ENCODE measurements at regions not wholly inside any gene's neighbourhood (a gene's known extent, or its start where the extent isn't known, plus 50 kb on each side); places are given as distances from the start of the nearest gene placed in this dataset.

DNA sequence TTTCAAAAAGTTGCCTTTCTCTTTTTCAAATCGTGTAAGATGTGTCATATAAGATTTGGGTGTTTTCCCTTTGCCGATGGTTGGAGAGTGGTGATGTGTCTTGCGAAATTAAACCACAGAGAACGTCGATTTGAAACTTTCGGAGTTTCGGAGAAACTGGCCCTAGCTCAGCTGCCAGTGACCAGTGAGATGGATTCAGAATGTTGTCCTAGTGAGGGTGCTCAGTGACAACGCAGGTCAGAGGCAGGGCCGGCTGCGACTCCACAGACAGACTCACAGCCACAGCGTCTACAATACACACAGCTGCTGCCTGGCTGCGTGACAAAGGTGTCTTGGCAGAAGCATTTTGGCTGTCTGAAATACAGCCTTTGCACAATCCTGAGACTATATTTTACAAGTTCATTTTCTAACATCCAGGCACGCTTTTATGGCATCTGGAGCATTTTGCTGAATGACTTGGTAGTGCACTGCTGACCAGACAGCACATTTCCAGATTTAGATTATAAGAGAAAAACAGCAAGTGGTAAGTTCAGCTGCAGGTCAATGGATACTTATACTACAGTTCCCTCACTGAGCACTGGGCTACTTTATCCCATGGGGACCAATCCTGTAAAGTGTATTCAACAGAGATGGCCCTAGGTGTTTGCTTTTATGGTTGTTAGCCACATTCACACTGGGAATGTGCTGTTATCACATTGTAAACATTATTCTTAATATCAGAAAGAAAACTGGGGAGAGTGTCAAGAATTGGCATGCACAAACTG lies 207.5 kb downstream of the KCNRG start:
- intact Hi-C loops (cut with DNase I): no loop called here
- WGBS: 18% methylated on average over 12 of the region's 13 CpGs
- peak; percentile 34 to 45 for TF ChIP-seq POLR2AphosphoS5 (IDR thresholded peaks at IDR 0.05)
- TF ChIP-seq POLR2A (IDR thresholded peaks at IDR 0.05; ENCODE audit: low read depth): no peak
- Histone ChIP-seq H3K4me3 (peak overlapping the region; percentile 20 to 43 (median 26)), H3K36me3 (no peaks in the 10 kb centered on the region), H3K4me1 (peaks cover 0 to 30% (median 28%) of the 10 kb centered on the region in 4 donors), H3K27ac (replicated peaks in 1 of 4) (peak overlapping the region; percentile 5 to 55 (median 38)), H3K27me3 (no peaks in the 10 kb centered on the region), H3K9me3 (no peaks in the 10 kb centered on the region)
- peak; percentile 93 for DNase-seq (ENCODE audit: extremely low spot score)

DNA sequence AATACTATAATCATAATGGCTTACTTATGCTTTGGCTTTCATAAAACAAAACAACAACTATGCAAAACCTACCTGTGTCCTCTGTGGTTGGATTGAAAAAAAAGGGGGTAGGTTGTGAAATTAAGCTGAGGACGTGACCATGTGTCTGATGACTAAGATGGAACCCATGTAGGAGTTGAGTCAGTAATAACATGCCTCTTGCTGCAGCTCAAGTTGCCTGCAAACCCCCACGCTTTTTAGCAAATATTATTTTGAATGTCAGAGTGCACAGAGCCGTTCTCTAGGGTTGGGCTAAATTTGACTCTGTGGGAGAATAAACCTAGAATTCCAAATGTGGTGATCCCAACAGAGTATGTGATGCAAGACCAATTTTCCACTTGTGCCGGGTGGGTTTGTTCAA lies 209.3 kb downstream of the KCNRG start:
- peaks cover 0 to 30% (median 28%) of the 10 kb centered on the region in 4 donors for H3K4me1 ChIP-seq
- H3K9me3 ChIP-seq: no peaks in the 10 kb centered on the region
- H3K36me3 ChIP-seq: no peaks in the 10 kb centered on the region
- DNase-seq (ENCODE audit: extremely low spot score): no peak
- H3K27ac ChIP-seq (replicated peaks in 1 of 4): no peak overlapping the region
- TF ChIP-seq, protein P1, sequence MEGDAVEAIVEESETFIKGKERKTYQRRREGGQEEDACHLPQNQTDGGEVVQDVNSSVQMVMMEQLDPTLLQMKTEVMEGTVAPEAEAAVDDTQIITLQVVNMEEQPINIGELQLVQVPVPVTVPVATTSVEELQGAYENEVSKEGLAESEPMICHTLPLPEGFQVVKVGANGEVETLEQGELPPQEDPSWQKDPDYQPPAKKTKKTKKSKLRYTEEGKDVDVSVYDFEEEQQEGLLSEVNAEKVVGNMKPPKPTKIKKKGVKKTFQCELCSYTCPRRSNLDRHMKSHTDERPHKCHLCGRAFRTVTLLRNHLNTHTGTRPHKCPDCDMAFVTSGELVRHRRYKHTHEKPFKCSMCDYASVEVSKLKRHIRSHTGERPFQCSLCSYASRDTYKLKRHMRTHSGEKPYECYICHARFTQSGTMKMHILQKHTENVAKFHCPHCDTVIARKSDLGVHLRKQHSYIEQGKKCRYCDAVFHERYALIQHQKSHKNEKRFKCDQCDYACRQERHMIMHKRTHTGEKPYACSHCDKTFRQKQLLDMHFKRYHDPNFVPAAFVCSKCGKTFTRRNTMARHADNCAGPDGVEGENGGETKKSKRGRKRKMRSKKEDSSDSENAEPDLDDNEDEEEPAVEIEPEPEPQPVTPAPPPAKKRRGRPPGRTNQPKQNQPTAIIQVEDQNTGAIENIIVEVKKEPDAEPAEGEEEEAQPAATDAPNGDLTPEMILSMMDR (IDR thresholded peaks at IDR 0.05): no peak
- no peak for TF ChIP-seq POLR2A (IDR thresholded peaks at IDR 0.05; ENCODE audit: low read depth)
- TF ChIP-seq POLR2AphosphoS5 (IDR thresholded peaks at IDR 0.05): no peak
- no peak for TF ChIP-seq EP300 (IDR thresholded peaks at IDR 0.05)
- H3K27me3 ChIP-seq: no peaks in the 10 kb centered on the region
- H3K4me3 ChIP-seq: no peak overlapping the region
- WGBS: 82% methylated on average over 4 of the region's 4 CpGs
- intact Hi-C loops (cut with DNase I): no loop called here

DNA sequence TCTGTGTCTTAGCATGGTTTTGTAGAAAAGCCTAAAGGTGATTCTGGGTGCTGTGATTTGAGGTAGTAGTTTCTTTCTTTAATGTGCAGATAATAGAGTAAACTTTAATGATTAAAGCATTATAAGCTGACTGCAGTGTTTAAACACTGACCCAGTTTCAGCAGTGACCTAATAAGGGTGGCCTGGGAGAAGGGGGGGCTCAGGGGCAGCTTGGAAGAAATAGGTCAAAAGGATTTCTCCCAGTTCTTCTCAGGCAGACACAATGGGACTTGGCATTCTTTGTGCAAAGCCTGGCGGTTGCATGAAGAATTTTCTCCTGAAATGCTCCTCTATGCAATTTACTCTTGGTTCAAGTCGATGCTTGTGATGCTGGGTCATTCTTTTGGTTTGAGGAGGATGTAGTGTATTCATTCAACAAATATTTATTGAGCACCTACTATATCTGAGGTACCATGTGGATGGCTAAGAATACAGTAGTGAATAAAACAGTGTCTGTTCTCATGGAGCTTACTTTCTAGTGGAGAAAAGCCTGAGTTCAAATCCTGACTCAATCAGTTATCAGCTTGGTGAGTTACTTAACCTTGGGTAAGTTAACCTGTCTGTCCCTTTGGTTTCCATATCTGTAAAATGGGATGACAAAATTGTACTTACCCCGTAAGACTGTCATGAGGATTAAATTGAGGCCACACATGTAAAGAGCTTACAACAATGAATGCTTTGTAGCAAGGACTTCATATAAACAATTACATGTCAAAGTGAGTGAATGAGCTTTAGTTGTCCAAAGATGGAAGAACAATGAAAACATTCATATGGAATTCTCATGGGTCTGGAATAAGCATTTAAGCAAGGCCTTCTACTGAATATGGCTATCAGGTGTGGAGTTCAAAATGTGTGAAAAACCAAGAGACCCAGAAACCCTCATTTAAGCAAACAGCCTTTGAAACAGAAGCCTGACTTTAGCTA lies 210.2 kb downstream of the KCNRG start:
- no peaks in the 10 kb centered on the region for H3K27me3 ChIP-seq
- intact Hi-C loops (cut with DNase I): no loop called here
- WGBS: 80% methylated on average over 3 of the region's 3 CpGs

DNA sequence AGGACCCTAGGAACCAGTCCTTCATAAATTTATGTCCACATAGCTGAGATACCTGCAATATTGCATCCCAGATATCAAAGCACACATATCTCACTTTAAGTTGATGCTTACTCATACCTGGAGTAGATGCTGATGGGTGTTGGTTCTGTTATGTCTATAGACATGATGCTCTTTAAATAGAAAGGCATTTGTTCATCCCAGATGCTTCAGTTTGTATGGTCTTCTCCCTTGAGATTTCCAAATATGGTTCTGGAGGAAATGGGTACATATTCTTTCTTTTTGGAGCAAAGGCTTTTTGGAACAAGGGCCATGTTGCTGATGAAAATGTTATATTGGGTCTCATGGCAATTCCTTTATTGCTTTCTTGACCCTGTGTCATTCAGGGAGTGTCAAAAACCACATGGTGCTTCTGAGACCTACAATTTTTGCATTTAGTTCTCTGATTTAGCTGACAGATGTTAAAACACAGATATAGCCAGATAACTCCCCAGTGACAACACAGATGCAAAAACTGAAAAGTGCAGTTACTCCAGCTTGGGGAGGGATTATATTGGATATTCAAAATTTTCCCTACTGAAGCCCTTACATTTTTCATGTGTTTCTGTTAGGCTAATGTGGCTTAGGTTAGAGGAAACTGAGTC lies 211.4 kb downstream of the KCNRG start:
- TF ChIP-seq POLR2A (IDR thresholded peaks at IDR 0.05; ENCODE audit: low read depth) (no peak), POLR2AphosphoS5 (IDR thresholded peaks at IDR 0.05) (no peak), EP300 (IDR thresholded peaks at IDR 0.05) (no peak)
- TF ChIP-seq, protein P1 (IDR thresholded peaks at IDR 0.05): no peak
- intact Hi-C loops (cut with DNase I): no loop called here
- Histone ChIP-seq H3K4me1 (peaks cover 0 to 35% (median 31%) of the 10 kb centered on the region in 4 donors), H3K36me3 (no peaks in the 10 kb centered on the region), H3K27me3 (no peaks in the 10 kb centered on the region), H3K27ac (replicated peaks in 1 of 4) (no peak overlapping the region), H3K9me3 (no peaks in the 10 kb centered on the region), H3K4me3 (no peak overlapping the region)
- no peak for DNase-seq (ENCODE audit: extremely low spot score)

More for the DNA sequence above, 210.2 kb downstream of the KCNRG start:
- H3K27ac ChIP-seq (replicated peaks in 1 of 4): no peak overlapping the region
- no peaks in the 10 kb centered on the region for H3K36me3 ChIP-seq
- TF ChIP-seq POLR2AphosphoS5 (IDR thresholded peaks at IDR 0.05) (no peak), POLR2A (IDR thresholded peaks at IDR 0.05; ENCODE audit: low read depth) (no peak), EP300 (IDR thresholded peaks at IDR 0.05) (no peak)
- TF ChIP-seq, protein P1 (IDR thresholded peaks at IDR 0.05): no peak
- H3K4me1 ChIP-seq: peaks cover 0 to 35% (median 31%) of the 10 kb centered on the region in 4 donors
- no peaks in the 10 kb centered on the region for H3K9me3 ChIP-seq
- no peak overlapping the region for H3K4me3 ChIP-seq
- DNase-seq (ENCODE audit: extremely low spot score): no peak

Data from esophagus muscularis mucosa (tissue), 4 donors.